ENCODE measurements at regions not wholly inside any gene's neighbourhood (a gene's known extent, or its start where the extent isn't known, plus 50 kb on each side); places are given as distances from the start of the nearest gene placed in this dataset.

- TF ChIP-seq CTCF (IDR thresholded peaks at IDR 0.05) = no peak
- TF ChIP-seq POLR2AphosphoS5 (IDR thresholded peaks at IDR 0.05) = no peak
- TF ChIP-seq POLR2A (IDR thresholded peaks at IDR 0.05) = no peak
Measured at GRCh38 chr13:60973529-60973928, 442.1 kb downstream of the PCDH20 start.

Measured in breast epithelium (tissue), 3 donors.